ENCODE measurements at regions not wholly inside any gene's neighbourhood (a gene's known extent, or its start where the extent isn't known, plus 50 kb on each side); places are given as distances from the start of the nearest gene placed in this dataset.

- Histone ChIP-seq H3K4me1 (no peaks in the 10 kb centered on the region), H3K9me3 (no peaks in the 10 kb centered on the region), H3K4me3 (no peak overlapping the region), H3K27me3 (no peaks in the 10 kb centered on the region), H3K36me3 (no peaks in the 10 kb centered on the region), H3K27ac (no peak overlapping the region)
- TF ChIP-seq CTCF (IDR thresholded peaks at IDR 0.05) (no peak), POLR2AphosphoS5 (IDR thresholded peaks at IDR 0.05) (no peak), POLR2A (IDR thresholded peaks at IDR 0.05) (no peak)
- intact Hi-C loops (cut with DNase I; ENCODE audit: low total_unique reads) = no loop called here
- no peak for DNase-seq (ENCODE audit: low spot score in 2 of 2)
These were observed 68.0 kb downstream of the ADAMTS1 start for GRCh38 chr21:26777166-26777565.

- TF ChIP-seq CTCF (IDR thresholded peaks at IDR 0.05) (no peak), POLR2AphosphoS5 (IDR thresholded peaks at IDR 0.05) (no peak), POLR2A (IDR thresholded peaks at IDR 0.05) (no peak)
- H3K4me3 ChIP-seq = no peak overlapping the region
- intact Hi-C loops (cut with DNase I; ENCODE audit: low total_unique reads) = no loop called here
These were observed 68.7 kb downstream of the ADAMTS1 start for GRCh38 chr21:26776310-26777021.

GRCh38 chr21:26773058-26773457, 72.2 kb downstream of the ADAMTS1 start:
- intact Hi-C loops (cut with DNase I; ENCODE audit: low total_unique reads) = no loop called here
- Histone ChIP-seq H3K36me3 (no peaks in the 10 kb centered on the region), H3K9me3 (no peaks in the 10 kb centered on the region), H3K4me1 (no peaks in the 10 kb centered on the region), H3K27me3 (no peaks in the 10 kb centered on the region), H3K27ac (no peak overlapping the region), H3K4me3 (no peak overlapping the region)
- TF ChIP-seq CTCF (IDR thresholded peaks at IDR 0.05) (no peak), POLR2AphosphoS5 (IDR thresholded peaks at IDR 0.05) (no peak), POLR2A (IDR thresholded peaks at IDR 0.05) (no peak)
- DNase-seq (ENCODE audit: low spot score in 2 of 2) = no peak

More at GRCh38 chr21:26776310-26777021, 68.7 kb downstream of the ADAMTS1 start:
- Histone ChIP-seq H3K4me1 (no peaks in the 10 kb centered on the region), H3K27me3 (no peaks in the 10 kb centered on the region), H3K27ac (no peak overlapping the region), H3K36me3 (no peaks in the 10 kb centered on the region), H3K9me3 (no peaks in the 10 kb centered on the region)
- no peak for DNase-seq (ENCODE audit: low spot score in 2 of 2)

GRCh38 chr21:26769613-26770188, 75.5 kb downstream of the ADAMTS1 start:
- TF ChIP-seq POLR2A (IDR thresholded peaks at IDR 0.05) = no peak
- TF ChIP-seq CTCF (IDR thresholded peaks at IDR 0.05) = peak; percentile 11 to 29 (median 28)
- no peak for DNase-seq (ENCODE audit: low spot score in 2 of 2)
- H3K4me1 ChIP-seq = no peaks in the 10 kb centered on the region
- H3K36me3 ChIP-seq = no peaks in the 10 kb centered on the region
- H3K27ac ChIP-seq = no peak overlapping the region
- no peaks in the 10 kb centered on the region for H3K9me3 ChIP-seq
- intact Hi-C loops (cut with DNase I; ENCODE audit: low total_unique reads) = no loop called here
- H3K27me3 ChIP-seq = no peaks in the 10 kb centered on the region
- H3K4me3 ChIP-seq = no peak overlapping the region

DNA sequence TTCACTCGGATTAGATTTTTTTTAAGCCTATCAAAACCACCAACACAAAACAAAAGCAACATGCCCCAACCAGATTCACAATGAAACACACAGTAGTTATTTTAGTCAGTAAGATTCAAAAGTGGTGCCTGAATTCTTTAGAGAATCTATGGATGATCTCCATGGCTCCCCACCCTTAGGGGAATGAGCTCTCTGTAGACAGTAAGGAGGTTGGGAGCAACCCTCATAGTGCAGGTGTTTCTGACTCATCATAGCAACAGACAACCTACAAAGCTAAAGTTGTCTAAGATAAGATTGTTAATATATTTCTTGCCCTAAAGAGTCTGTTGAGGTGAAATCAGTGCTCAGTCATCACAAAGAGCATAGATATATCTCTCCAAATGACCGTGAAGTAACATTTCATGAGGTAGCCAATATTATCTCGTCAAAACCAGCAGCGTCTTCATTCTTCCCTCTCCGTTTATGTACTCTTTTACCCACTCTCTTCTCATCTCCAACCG, 78.3 kb downstream of the ADAMTS1 start:
- no peak for DNase-seq (ENCODE audit: low spot score in 2 of 2)
- Histone ChIP-seq H3K4me3 (no peak overlapping the region), H3K36me3 (no peaks in the 10 kb centered on the region), H3K27me3 (no peaks in the 10 kb centered on the region), H3K4me1 (no peaks in the 10 kb centered on the region), H3K27ac (no peak overlapping the region), H3K9me3 (no peaks in the 10 kb centered on the region)
- intact Hi-C loops (cut with DNase I; ENCODE audit: low total_unique reads) = no loop called here
- TF ChIP-seq CTCF (IDR thresholded peaks at IDR 0.05) (no peak), POLR2AphosphoS5 (IDR thresholded peaks at IDR 0.05) (no peak), POLR2A (IDR thresholded peaks at IDR 0.05) (no peak)
